IMR-90 (cell line): ENCODE measurements at regions not wholly inside any gene's neighbourhood (a gene's known extent, or its start where the extent isn't known, plus 50 kb on each side); places are given as distances from the start of the nearest gene placed in this dataset.

Source experiments
- ATAC-seq: fragments of 200-7000 bp; cut with Tn5 transposase; 2 replicates; pipeline ENCODE4 v1.9.1; 2020; ENCODE audit warnings: low read depth, mild to moderate bottlenecking, moderate library complexity
- BruUV-seq: library from RNA; stranded (reverse); fragments of 400-500 nt; replicated peaks from 2 replicates; lab custom pipeline; 2021; lab: Mats Ljungman, UMichigan
- CTCF ChIA-PET: fragments of 300-600 bp; formaldehyde crosslinking; extraction: SDS; loops from one replicate; lab custom pipeline; 2021; ENCODE audit warnings: antibody characterized with exemption; lab: Yijun Ruan, JAX
- POLR2A ChIA-PET: fragments of 300-600 bp; sonication (Branson Sonifier 250); formaldehyde crosslinking; loops from one replicate; lab custom pipeline; 2022; ENCODE audit warnings: antibody characterized with exemption; ENCODE audit not compliant: unreplicated experiment; lab: Charles Lee
- DNase-seq: peaks from one replicate; pipeline ENCODE4 v3.0.0; 2013
- H2AFZ ChIP-seq: replicated peaks from 2 replicates; pipeline ENCODE3; 2013; ENCODE audit warnings: low read length, mild to moderate bottlenecking; ENCODE audit not compliant: poor library complexity
- H2AK5ac ChIP-seq: 2 replicates; pipeline ENCODE4 v1.6.1; 2013; ENCODE audit warnings: low read depth, low read length, inconsistent platforms
- H2AK9ac ChIP-seq: replicated peaks from 2 replicates; pipeline ENCODE3; 2013; ENCODE audit warnings: mild to moderate bottlenecking, low read depth, low read length, moderate library complexity; ENCODE audit not compliant: poor library complexity
- H2BK120ac ChIP-seq: 2 replicates; pipeline ENCODE4 v1.6.1; 2013; ENCODE audit warnings: low read depth, low read length, inconsistent platforms
- H2BK15ac ChIP-seq: 3 replicates; pipeline ENCODE4 v1.6.1; 2013; ENCODE audit warnings: low read depth, low read length, inconsistent platforms
- H2BK20ac ChIP-seq: 2 replicates; pipeline ENCODE4 v1.6.1; 2013; ENCODE audit warnings: low read depth, mild to moderate bottlenecking, inconsistent platforms, low read length, moderate library complexity
- H2BK5ac ChIP-seq: 2 replicates; pipeline ENCODE4 v1.6.1; 2013; ENCODE audit warnings: mild to moderate bottlenecking, low read depth, low read length, inconsistent platforms; ENCODE audit not compliant: poor library complexity, severe bottlenecking
- H3K14ac ChIP-seq: replicated peaks from 2 replicates; pipeline ENCODE4 v1.6.1; 2013; ENCODE audit warnings: low read depth, low read length, inconsistent platforms
- H3K18ac ChIP-seq: 2 replicates; pipeline ENCODE4 v1.6.1; 2013; ENCODE audit warnings: low read depth, low read length, control low read depth
- H3K23ac ChIP-seq: 2 replicates; pipeline ENCODE4 v1.6.1; 2013; ENCODE audit warnings: low read depth, low read length, inconsistent platforms
- H3K27ac ChIP-seq: 2 replicates; pipeline ENCODE4 v1.5.1; 2013; ENCODE audit warnings: mild to moderate bottlenecking, control low read depth, low read length; ENCODE audit not compliant: insufficient read depth
- H3K27me3 ChIP-seq: 2 replicates; pipeline ENCODE4 v1.6.1; 2013; ENCODE audit warnings: low read length; ENCODE audit not compliant: control insufficient read depth, insufficient read depth
- H3K36me3 ChIP-seq: 2 replicates; pipeline ENCODE4 v1.6.1; 2013; ENCODE audit warnings: low read length, mixed read lengths; ENCODE audit not compliant: control insufficient read depth, insufficient read depth
- H3K4ac ChIP-seq: 2 replicates; pipeline ENCODE4 v1.6.1; 2013; ENCODE audit warnings: low read depth, low read length, inconsistent platforms
- H3K4me1 ChIP-seq: 2 replicates; pipeline ENCODE4 v1.6.1; 2013; ENCODE audit warnings: low read length, mixed read lengths; ENCODE audit not compliant: control insufficient read depth, insufficient read depth
- H3K4me2 ChIP-seq: 2 replicates; pipeline ENCODE4 v1.6.1; 2013; ENCODE audit warnings: low read depth, mild to moderate bottlenecking, control low read depth, low read length, moderate library complexity
- H3K4me3 ChIP-seq: 2 replicates; pipeline ENCODE4 v1.5.1; 2013; ENCODE audit warnings: low read depth, mild to moderate bottlenecking, control low read depth, low read length, moderate library complexity; ENCODE audit not compliant: insufficient read depth
- H3K56ac ChIP-seq: 2 replicates; pipeline ENCODE4 v1.6.1; 2013; ENCODE audit warnings: low read length, inconsistent platforms; ENCODE audit not compliant: insufficient read depth; ENCODE audit errors: extremely low read depth
- H3K79me1 ChIP-seq, 2 experiments: 2 replicates each; pipeline ENCODE4 v1.6.1; 2013; ENCODE audit warnings: low read length in 2 of 2, inconsistent platforms in 1 of 2, low read depth in 1 of 2
- H3K9ac ChIP-seq: 2 replicates; pipeline ENCODE4 v1.6.1; 2013; ENCODE audit warnings: low read depth, low read length, control low read depth
- H3K9me1 ChIP-seq: 2 replicates; pipeline ENCODE4 v1.6.1; 2013; ENCODE audit warnings: low read length, inconsistent platforms; ENCODE audit not compliant: insufficient read depth
- H3K9me3 ChIP-seq: 2 replicates; pipeline ENCODE4 v1.6.1; 2013; ENCODE audit warnings: low read length; ENCODE audit not compliant: control insufficient read depth, insufficient read depth
- H4K20me1 ChIP-seq: 2 replicates; pipeline ENCODE4 v1.6.1; 2013; ENCODE audit warnings: low read length, inconsistent platforms; ENCODE audit not compliant: insufficient read depth
- H4K5ac ChIP-seq: 2 replicates; pipeline ENCODE4 v1.6.1; 2013; ENCODE audit warnings: mild to moderate bottlenecking, low read depth, low read length, control low read depth
- H4K8ac ChIP-seq, 2 experiments: 2 replicates each; pipeline ENCODE4 v1.6.1; 2013; ENCODE audit warnings: low read depth in 2 of 2, low read length in 2 of 2, control low read depth in 1 of 2, inconsistent platforms in 1 of 2
- H4K91ac ChIP-seq: 2 replicates; pipeline ENCODE4 v1.6.1; 2013; ENCODE audit warnings: low read depth, low read length, inconsistent platforms; ENCODE audit not compliant: insufficient read depth
- BHLHE40 ChIP-seq: fragments of 150-350 bp; IDR thresholded peaks from 2 replicates; pipeline ENCODE4 v1.6.1; 2016; ENCODE audit warnings: mild to moderate bottlenecking, low read depth, low read length
- CEBPB ChIP-seq: IDR thresholded peaks from 2 replicates; pipeline ENCODE4 v1.6.1; 2012; ENCODE audit warnings: low read depth, low read length, improper control_type of control experiment
- CHD1 ChIP-seq: IDR thresholded peaks from 2 replicates; pipeline ENCODE4 v1.6.1; 2012; ENCODE audit warnings: low read depth, low read length, improper control_type of control experiment
- ELK1 ChIP-seq: fragments of 150-350 bp; IDR thresholded peaks from 2 replicates; pipeline ENCODE4 v1.6.1; 2016; ENCODE audit warnings: low read depth, mild to moderate bottlenecking, low read length, moderate library complexity, borderline replicate concordance
- FOS ChIP-seq: fragments of 150-350 bp; IDR thresholded peaks from 2 replicates; pipeline ENCODE4 v1.6.1; 2016; ENCODE audit warnings: low read depth, low read length
- MAFK ChIP-seq: IDR thresholded peaks from 2 replicates; pipeline ENCODE4 v1.6.1; 2012; ENCODE audit warnings: low read depth, low read length, improper control_type of control experiment
- MAZ ChIP-seq: IDR thresholded peaks from 2 replicates; pipeline ENCODE4 v1.6.1; 2012; ENCODE audit warnings: low read depth, mild to moderate bottlenecking, low read length, improper control_type of control experiment, moderate library complexity, borderline replicate concordance
- MXI1 ChIP-seq: IDR thresholded peaks from 2 replicates; pipeline ENCODE4 v1.6.1; 2012; ENCODE audit warnings: low read depth, mild to moderate bottlenecking, low read length, moderate library complexity, borderline replicate concordance
- NFE2L2 ChIP-seq: fragments of 150-350 bp; IDR thresholded peaks from 2 replicates; pipeline ENCODE4 v1.6.1; 2016; ENCODE audit warnings: low read depth, mild to moderate bottlenecking, low read length
- POLR2A ChIP-seq: IDR thresholded peaks from 2 replicates; pipeline ENCODE4 v1.6.1; 2012; ENCODE audit warnings: mild to moderate bottlenecking, low read depth, low read length
- RAD21 ChIP-seq: IDR thresholded peaks from 2 replicates; pipeline ENCODE4 v1.6.1; 2012; ENCODE audit warnings: low read length, improper control_type of control experiment
- RCOR1 ChIP-seq: IDR thresholded peaks from 2 replicates; pipeline ENCODE4 v1.6.1; 2012; ENCODE audit warnings: mild to moderate bottlenecking, low read length, improper control_type of control experiment; ENCODE audit not compliant: insufficient replicate concordance
- RFX5 ChIP-seq: IDR thresholded peaks from 2 replicates; pipeline ENCODE4 v1.8.0; 2012; ENCODE audit warnings: low read depth, mild to moderate bottlenecking, low read length, moderate library complexity
- SMC3 ChIP-seq: fragments of 150-350 bp; IDR thresholded peaks from 2 replicates; pipeline ENCODE4 v1.6.1; 2016; ENCODE audit warnings: low read depth, mild to moderate bottlenecking, antibody characterized with exemption, low read length, moderate library complexity
- WGBS, 2 experiments: methylation state at CpG; one replicate each; pipeline versions ENCODE4 v1.1.5 to v1.1.7; 2013; ENCODE audit warnings: missing lambda C conversion rate in 2 of 2; ENCODE audit not compliant: insufficient read length in 1 of 2; ENCODE audit errors: extremely low coverage in 2 of 2; 5-methylcytosine and 5-hydroxymethylcytosine counted together
- dilution Hi-C: fragments of 300-500 bp; cut with HindIII; formaldehyde crosslinking; loops from one replicate; pipeline ENCODE4 v1.14.3; 2018; ENCODE audit warnings: low sequenced_read_pairs; ENCODE audit not compliant: unreplicated experiment
- in situ Hi-C: fragments of 300-500 bp; cut with MboI; formaldehyde crosslinking; loops from 3 replicates; pipeline ENCODE4 v1.14.3; 2019; ENCODE audit warnings: low sequenced_read_pairs, inconsistent platforms, mixed read lengths
- intact Hi-C: fragments of 100-400 bp; cut with micrococcal nuclease; formaldehyde crosslinking; loops from 2 replicates; pipeline ENCODE4 v1.10.0; 2022
- TF ChIP-seq, protein P1 (sequence below): fragments of 150-350 bp; IDR thresholded peaks from 2 replicates; pipeline ENCODE4 v1.6.1; 2017; ENCODE audit warnings: mild to moderate bottlenecking, antibody characterized with exemption, low read length, low read depth
- TF ChIP-seq, protein P2 (sequence below): conservative IDR thresholded peaks from 2 replicates; pipeline ENCODE4 v1.5.1; 2012; ENCODE audit warnings: mild to moderate bottlenecking, low read depth, low read length, improper control_type of control experiment

DNA sequence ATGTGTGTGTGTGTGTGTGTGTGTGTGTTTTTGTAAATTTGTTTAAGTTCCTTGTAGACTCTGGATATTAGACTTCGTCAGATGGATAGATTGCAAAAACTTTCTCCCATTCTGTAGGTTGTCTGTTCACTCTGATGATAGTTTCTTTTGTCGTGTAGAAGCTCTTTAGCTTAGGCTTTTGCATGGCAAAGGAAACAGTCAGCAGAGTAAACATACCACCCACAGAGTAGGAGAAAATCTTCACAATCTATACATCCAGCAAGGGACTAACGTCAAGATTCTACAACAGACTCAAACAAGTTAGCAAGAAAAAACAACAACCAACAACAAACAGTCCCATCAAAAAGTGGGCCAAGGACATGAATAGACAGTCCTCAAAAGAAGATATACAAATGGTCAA is 336.7 kb upstream of the ATP5MC3 start:
- H2BK15ac ChIP-seq, result no peak overlapping the region
- H3K27me3 ChIP-seq, result no peaks in the 10 kb centered on the region
- no peak overlapping the region for H4K5ac ChIP-seq
- POLR2A ChIA-PET, result no interaction called here
- H4K20me1 ChIP-seq, result no peaks in the 10 kb centered on the region
- in situ Hi-C loops (no loop called here), intact Hi-C loops (no loop called here), dilution Hi-C loops (no loop called here)
- DNase-seq, result no peak
- H2AFZ ChIP-seq, result no peak overlapping the region
- H2AK5ac ChIP-seq, result no peak overlapping the region
- no peak overlapping the region for H2AK9ac ChIP-seq
- ATAC-seq, result no peak
- H3K14ac ChIP-seq, result no peak overlapping the region
- no peaks in the 10 kb centered on the region for H3K4me1 ChIP-seq
- no peaks in the 10 kb centered on the region for H3K9me3 ChIP-seq
- BruUV-seq, result no TSS peak
- H4K8ac ChIP-seq, result no peak overlapping the region
- H2BK5ac ChIP-seq, result no peak overlapping the region
- H3K36me3 ChIP-seq, result no peaks in the 10 kb centered on the region
- H3K23ac ChIP-seq, result no peak overlapping the region
- H3K9ac ChIP-seq, result no peak overlapping the region
- WGBS, 2 experiments, result no CpG with 5 or more reads among the region's 3 CpGs
- no peak overlapping the region for H2BK20ac ChIP-seq
- H3K27ac ChIP-seq, result no peak overlapping the region
- no peak overlapping the region for H3K4me2 ChIP-seq
- H3K4me3 ChIP-seq, result no peak overlapping the region
- no peak overlapping the region for H2BK120ac ChIP-seq
- H4K91ac ChIP-seq, result no peak overlapping the region
- no peaks in the 10 kb centered on the region for H3K79me1 ChIP-seq
- no peak overlapping the region for H3K56ac ChIP-seq
- H3K9me1 ChIP-seq, result no peaks in the 10 kb centered on the region
- H3K18ac ChIP-seq, result no peak overlapping the region
- CTCF ChIA-PET, result no interaction called here
- H3K4ac ChIP-seq, result no peak overlapping the region
- TF ChIP-seq MAFK (no peak), POLR2A (no peak), MXI1 (no peak), RCOR1 (no peak), CHD1 (no peak), RAD21 (no peak), ELK1 (no peak), FOS (no peak), CEBPB (no peak), NFE2L2 (no peak), RFX5 (no peak), MAZ (no peak), SMC3 (no peak), BHLHE40 (no peak)
- TF ChIP-seq, protein P1, sequence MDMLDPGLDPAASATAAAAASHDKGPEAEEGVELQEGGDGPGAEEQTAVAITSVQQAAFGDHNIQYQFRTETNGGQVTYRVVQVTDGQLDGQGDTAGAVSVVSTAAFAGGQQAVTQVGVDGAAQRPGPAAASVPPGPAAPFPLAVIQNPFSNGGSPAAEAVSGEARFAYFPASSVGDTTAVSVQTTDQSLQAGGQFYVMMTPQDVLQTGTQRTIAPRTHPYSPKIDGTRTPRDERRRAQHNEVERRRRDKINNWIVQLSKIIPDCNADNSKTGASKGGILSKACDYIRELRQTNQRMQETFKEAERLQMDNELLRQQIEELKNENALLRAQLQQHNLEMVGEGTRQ, result no peak
- TF ChIP-seq, protein P2, sequence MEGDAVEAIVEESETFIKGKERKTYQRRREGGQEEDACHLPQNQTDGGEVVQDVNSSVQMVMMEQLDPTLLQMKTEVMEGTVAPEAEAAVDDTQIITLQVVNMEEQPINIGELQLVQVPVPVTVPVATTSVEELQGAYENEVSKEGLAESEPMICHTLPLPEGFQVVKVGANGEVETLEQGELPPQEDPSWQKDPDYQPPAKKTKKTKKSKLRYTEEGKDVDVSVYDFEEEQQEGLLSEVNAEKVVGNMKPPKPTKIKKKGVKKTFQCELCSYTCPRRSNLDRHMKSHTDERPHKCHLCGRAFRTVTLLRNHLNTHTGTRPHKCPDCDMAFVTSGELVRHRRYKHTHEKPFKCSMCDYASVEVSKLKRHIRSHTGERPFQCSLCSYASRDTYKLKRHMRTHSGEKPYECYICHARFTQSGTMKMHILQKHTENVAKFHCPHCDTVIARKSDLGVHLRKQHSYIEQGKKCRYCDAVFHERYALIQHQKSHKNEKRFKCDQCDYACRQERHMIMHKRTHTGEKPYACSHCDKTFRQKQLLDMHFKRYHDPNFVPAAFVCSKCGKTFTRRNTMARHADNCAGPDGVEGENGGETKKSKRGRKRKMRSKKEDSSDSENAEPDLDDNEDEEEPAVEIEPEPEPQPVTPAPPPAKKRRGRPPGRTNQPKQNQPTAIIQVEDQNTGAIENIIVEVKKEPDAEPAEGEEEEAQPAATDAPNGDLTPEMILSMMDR, result no peak
